ENCODE measurements at regions not wholly inside any gene's neighbourhood (a gene's known extent, or its start where the extent isn't known, plus 50 kb on each side); places are given as distances from the start of the nearest gene placed in this dataset.

DNA sequence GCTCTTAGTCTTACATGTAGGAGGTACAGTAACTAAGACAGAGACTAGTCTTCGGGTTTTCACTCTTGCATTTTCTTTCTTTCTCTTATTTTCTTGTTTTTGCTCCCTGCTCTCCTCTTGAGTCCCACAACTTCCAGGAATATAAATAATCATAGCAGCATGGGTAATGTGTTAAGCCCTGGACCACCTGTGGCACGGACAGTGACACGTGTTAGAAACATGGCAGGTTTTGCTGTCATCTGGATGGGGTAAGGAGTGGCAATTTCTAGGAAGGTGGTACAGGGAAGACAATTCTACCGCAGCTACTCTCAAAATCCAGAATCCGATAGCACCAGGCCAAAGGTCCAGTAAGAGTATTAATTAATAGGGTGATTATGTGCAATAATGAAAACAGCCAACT is 237.5 kb upstream of the FAM98A start:
- no peaks in the 10 kb centered on the region for H3K27me3 Mint-ChIP-seq
- POLR2A ChIA-PET = no interaction called here

DNA sequence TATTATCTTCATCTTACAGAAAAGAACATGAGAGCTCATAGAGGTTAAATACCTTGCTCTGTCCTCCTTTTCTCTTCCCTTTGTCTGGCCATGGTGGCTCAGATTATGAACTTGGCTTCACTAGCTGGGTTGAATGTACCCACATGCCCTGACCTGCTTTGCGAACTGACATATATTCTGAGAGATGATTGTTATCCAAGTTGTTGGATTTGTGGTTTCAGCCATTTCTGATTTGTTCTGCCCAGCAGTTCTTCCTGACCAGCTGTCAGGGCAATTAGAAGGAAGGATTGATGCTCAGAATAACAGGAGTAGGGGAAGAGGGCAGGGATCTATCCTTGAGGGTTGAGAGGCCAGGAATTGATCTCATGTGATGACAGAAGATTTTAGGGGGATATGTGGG is 236.8 kb upstream of the FAM98A start:
- Histone ChIP-seq H3K36me3 (ENCODE audit: insufficient read depth, low read length) (no peaks in the 10 kb centered on the region), H3K27ac (ENCODE audit: low read depth in 1 of 2, low read length in 2 of 2) (no peak overlapping the region), H3K4me1 (ENCODE audit: insufficient read depth, low read length) (no peaks in the 10 kb centered on the region), H3K4me3 (ENCODE audit: low read length) (no peak overlapping the region), H3K9me3 (ENCODE audit: control insufficient read depth in 1 of 2, insufficient read depth in 1 of 2, low read length in 2 of 2) (peaks cover 0 to 5% of the 10 kb centered on the region in 2 experiments), H3K27me3 (ENCODE audit: control insufficient read depth in 1 of 2, insufficient read depth in 2 of 2, low read length in 2 of 2) (no peaks in the 10 kb centered on the region)
- ATAC-seq (ENCODE audit: poor library complexity) (no peak), DNase-seq (no peak)
- Mint-ChIP-seq H3K4me1 (ENCODE audit: low read depth) (no peaks in the 10 kb centered on the region), H3K4me3 (no peak overlapping the region), H3K36me3 (ENCODE audit: low read depth) (no peaks in the 10 kb centered on the region), H3K27ac (no peak overlapping the region), H3K27me3 (no peaks in the 10 kb centered on the region), H3K9me3 (no peaks in the 10 kb centered on the region)
- ChIA-PET POLR2A (no interaction called here), CTCF (no interaction called here)
- intact Hi-C loops (cut with DNase I, micrococcal nuclease) = no loop called here
- TF ChIP-seq, protein P1, sequence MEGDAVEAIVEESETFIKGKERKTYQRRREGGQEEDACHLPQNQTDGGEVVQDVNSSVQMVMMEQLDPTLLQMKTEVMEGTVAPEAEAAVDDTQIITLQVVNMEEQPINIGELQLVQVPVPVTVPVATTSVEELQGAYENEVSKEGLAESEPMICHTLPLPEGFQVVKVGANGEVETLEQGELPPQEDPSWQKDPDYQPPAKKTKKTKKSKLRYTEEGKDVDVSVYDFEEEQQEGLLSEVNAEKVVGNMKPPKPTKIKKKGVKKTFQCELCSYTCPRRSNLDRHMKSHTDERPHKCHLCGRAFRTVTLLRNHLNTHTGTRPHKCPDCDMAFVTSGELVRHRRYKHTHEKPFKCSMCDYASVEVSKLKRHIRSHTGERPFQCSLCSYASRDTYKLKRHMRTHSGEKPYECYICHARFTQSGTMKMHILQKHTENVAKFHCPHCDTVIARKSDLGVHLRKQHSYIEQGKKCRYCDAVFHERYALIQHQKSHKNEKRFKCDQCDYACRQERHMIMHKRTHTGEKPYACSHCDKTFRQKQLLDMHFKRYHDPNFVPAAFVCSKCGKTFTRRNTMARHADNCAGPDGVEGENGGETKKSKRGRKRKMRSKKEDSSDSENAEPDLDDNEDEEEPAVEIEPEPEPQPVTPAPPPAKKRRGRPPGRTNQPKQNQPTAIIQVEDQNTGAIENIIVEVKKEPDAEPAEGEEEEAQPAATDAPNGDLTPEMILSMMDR (IDR thresholded peaks at IDR 0.05) = no peak

More for the DNA sequence above, 237.5 kb upstream of the FAM98A start:
- DNase-seq (no peak), ATAC-seq (ENCODE audit: poor library complexity) (no peak)
- Histone ChIP-seq H3K9me3 (ENCODE audit: control insufficient read depth in 1 of 2, insufficient read depth in 1 of 2, low read length in 2 of 2) (peaks cover 0 to 5% of the 10 kb centered on the region in 2 experiments), H3K4me3 (ENCODE audit: low read length) (no peak overlapping the region), H3K27ac (ENCODE audit: low read depth in 1 of 2, low read length in 2 of 2) (no peak overlapping the region), H3K27me3 (ENCODE audit: control insufficient read depth in 1 of 2, insufficient read depth in 2 of 2, low read length in 2 of 2) (no peaks in the 10 kb centered on the region), H3K4me1 (ENCODE audit: insufficient read depth, low read length) (no peaks in the 10 kb centered on the region), H3K36me3 (ENCODE audit: insufficient read depth, low read length) (no peaks in the 10 kb centered on the region)
- no peak overlapping the region for H3K27ac Mint-ChIP-seq
- no peaks in the 10 kb centered on the region for H3K4me1 Mint-ChIP-seq (ENCODE audit: low read depth)
- CTCF ChIA-PET = no interaction called here
- H3K9me3 Mint-ChIP-seq = no peaks in the 10 kb centered on the region
- intact Hi-C loops (cut with DNase I, micrococcal nuclease) = no loop called here
- no peaks in the 10 kb centered on the region for H3K36me3 Mint-ChIP-seq (ENCODE audit: low read depth)
- TF ChIP-seq, protein P1 (IDR thresholded peaks at IDR 0.05) = no peak
- H3K4me3 Mint-ChIP-seq = no peak overlapping the region

DNA sequence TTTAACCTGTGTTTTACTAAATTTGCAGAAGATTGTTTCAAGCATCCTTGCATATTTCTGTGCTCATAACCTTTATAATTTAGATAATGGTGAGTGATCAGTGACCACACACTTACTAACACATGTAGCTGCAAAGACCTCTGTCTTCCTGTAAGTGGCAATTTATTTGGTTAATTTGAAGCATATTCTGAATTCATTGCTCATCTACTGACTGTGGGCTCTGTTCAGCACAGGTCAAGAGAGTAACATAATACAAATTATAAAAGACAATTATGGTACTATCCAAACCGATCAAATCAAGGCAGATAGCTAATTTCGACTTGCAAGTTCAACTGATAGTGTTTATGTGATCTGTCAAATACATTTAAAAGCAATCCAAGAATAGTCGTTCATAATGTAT is 223.9 kb upstream of the FAM98A start:
- intact Hi-C loops (cut with DNase I, micrococcal nuclease) = no loop called here
- Histone ChIP-seq H3K27ac (ENCODE audit: low read depth in 1 of 2, low read length in 2 of 2) (no peak overlapping the region), H3K4me1 (ENCODE audit: insufficient read depth, low read length) (no peaks in the 10 kb centered on the region), H3K36me3 (ENCODE audit: insufficient read depth, low read length) (no peaks in the 10 kb centered on the region), H3K9me3 (ENCODE audit: control insufficient read depth in 1 of 2, insufficient read depth in 1 of 2, low read length in 2 of 2) (no peaks in the 10 kb centered on the region), H3K4me3 (ENCODE audit: low read length) (no peak overlapping the region), H3K27me3 (ENCODE audit: control insufficient read depth in 1 of 2, insufficient read depth in 2 of 2, low read length in 2 of 2) (no peaks in the 10 kb centered on the region)
- TF ChIP-seq, protein P1 (IDR thresholded peaks at IDR 0.05) = no peak
- Mint-ChIP-seq H3K27me3 (no peaks in the 10 kb centered on the region), H3K36me3 (ENCODE audit: low read depth) (no peaks in the 10 kb centered on the region), H3K4me1 (ENCODE audit: low read depth) (no peaks in the 10 kb centered on the region), H3K27ac (no peak overlapping the region), H3K9me3 (peaks cover 2% of the 10 kb centered on the region), H3K4me3 (no peak overlapping the region)
- ChIA-PET POLR2A (no interaction called here), CTCF (no interaction called here)
- DNase-seq = no peak
- ATAC-seq (ENCODE audit: poor library complexity) = no peak

Measured in CD4-positive, alpha-beta T cell (primary cell).